IMR-90 (cell line): ENCODE measurements at regions not wholly inside any gene's neighbourhood (a gene's known extent, or its start where the extent isn't known, plus 50 kb on each side); places are given as distances from the start of the nearest gene placed in this dataset.

Experiments used
- ATAC-seq: fragments of 200-7000 bp; cut with Tn5 transposase; 2 replicates; pipeline ENCODE4 v1.9.1; 2020; ENCODE audit warnings: low read depth, mild to moderate bottlenecking, moderate library complexity
- BruUV-seq: library from RNA; stranded (reverse); fragments of 400-500 nt; replicated peaks from 2 replicates; lab custom pipeline; 2021; lab: Mats Ljungman, UMichigan
- CTCF ChIA-PET: fragments of 300-600 bp; formaldehyde crosslinking; extraction: SDS; loops from one replicate; lab custom pipeline; 2021; ENCODE audit warnings: antibody characterized with exemption; lab: Yijun Ruan, JAX
- POLR2A ChIA-PET: fragments of 300-600 bp; sonication (Branson Sonifier 250); formaldehyde crosslinking; loops from one replicate; lab custom pipeline; 2022; ENCODE audit warnings: antibody characterized with exemption; ENCODE audit not compliant: unreplicated experiment; lab: Charles Lee
- DNase-seq: peaks from one replicate; pipeline ENCODE4 v3.0.0; 2013
- H2AFZ ChIP-seq: replicated peaks from 2 replicates; pipeline ENCODE3; 2013; ENCODE audit warnings: low read length, mild to moderate bottlenecking; ENCODE audit not compliant: poor library complexity
- H2AK5ac ChIP-seq: 2 replicates; pipeline ENCODE4 v1.6.1; 2013; ENCODE audit warnings: low read depth, low read length, inconsistent platforms
- H2AK9ac ChIP-seq: replicated peaks from 2 replicates; pipeline ENCODE3; 2013; ENCODE audit warnings: mild to moderate bottlenecking, low read depth, low read length, moderate library complexity; ENCODE audit not compliant: poor library complexity
- H2BK120ac ChIP-seq: 2 replicates; pipeline ENCODE4 v1.6.1; 2013; ENCODE audit warnings: low read depth, low read length, inconsistent platforms
- H2BK15ac ChIP-seq: 3 replicates; pipeline ENCODE4 v1.6.1; 2013; ENCODE audit warnings: low read depth, low read length, inconsistent platforms
- H2BK20ac ChIP-seq: 2 replicates; pipeline ENCODE4 v1.6.1; 2013; ENCODE audit warnings: low read depth, mild to moderate bottlenecking, inconsistent platforms, low read length, moderate library complexity
- H2BK5ac ChIP-seq: 2 replicates; pipeline ENCODE4 v1.6.1; 2013; ENCODE audit warnings: mild to moderate bottlenecking, low read depth, low read length, inconsistent platforms; ENCODE audit not compliant: poor library complexity, severe bottlenecking
- H3K14ac ChIP-seq: replicated peaks from 2 replicates; pipeline ENCODE4 v1.6.1; 2013; ENCODE audit warnings: low read depth, low read length, inconsistent platforms
- H3K18ac ChIP-seq: 2 replicates; pipeline ENCODE4 v1.6.1; 2013; ENCODE audit warnings: low read depth, low read length, control low read depth
- H3K23ac ChIP-seq: 2 replicates; pipeline ENCODE4 v1.6.1; 2013; ENCODE audit warnings: low read depth, low read length, inconsistent platforms
- H3K27ac ChIP-seq: 2 replicates; pipeline ENCODE4 v1.5.1; 2013; ENCODE audit warnings: mild to moderate bottlenecking, control low read depth, low read length; ENCODE audit not compliant: insufficient read depth
- H3K27me3 ChIP-seq: 2 replicates; pipeline ENCODE4 v1.6.1; 2013; ENCODE audit warnings: low read length; ENCODE audit not compliant: control insufficient read depth, insufficient read depth
- H3K36me3 ChIP-seq: 2 replicates; pipeline ENCODE4 v1.6.1; 2013; ENCODE audit warnings: low read length, mixed read lengths; ENCODE audit not compliant: control insufficient read depth, insufficient read depth
- H3K4ac ChIP-seq: 2 replicates; pipeline ENCODE4 v1.6.1; 2013; ENCODE audit warnings: low read depth, low read length, inconsistent platforms
- H3K4me1 ChIP-seq: 2 replicates; pipeline ENCODE4 v1.6.1; 2013; ENCODE audit warnings: low read length, mixed read lengths; ENCODE audit not compliant: control insufficient read depth, insufficient read depth
- H3K4me2 ChIP-seq: 2 replicates; pipeline ENCODE4 v1.6.1; 2013; ENCODE audit warnings: low read depth, mild to moderate bottlenecking, control low read depth, low read length, moderate library complexity
- H3K4me3 ChIP-seq: 2 replicates; pipeline ENCODE4 v1.5.1; 2013; ENCODE audit warnings: low read depth, mild to moderate bottlenecking, control low read depth, low read length, moderate library complexity; ENCODE audit not compliant: insufficient read depth
- H3K56ac ChIP-seq: 2 replicates; pipeline ENCODE4 v1.6.1; 2013; ENCODE audit warnings: low read length, inconsistent platforms; ENCODE audit not compliant: insufficient read depth; ENCODE audit errors: extremely low read depth
- H3K79me1 ChIP-seq, 2 experiments: 2 replicates each; pipeline ENCODE4 v1.6.1; 2013; ENCODE audit warnings: low read length in 2 of 2, inconsistent platforms in 1 of 2, low read depth in 1 of 2
- H3K9ac ChIP-seq: 2 replicates; pipeline ENCODE4 v1.6.1; 2013; ENCODE audit warnings: low read depth, low read length, control low read depth
- H3K9me1 ChIP-seq: 2 replicates; pipeline ENCODE4 v1.6.1; 2013; ENCODE audit warnings: low read length, inconsistent platforms; ENCODE audit not compliant: insufficient read depth
- H3K9me3 ChIP-seq: 2 replicates; pipeline ENCODE4 v1.6.1; 2013; ENCODE audit warnings: low read length; ENCODE audit not compliant: control insufficient read depth, insufficient read depth
- H4K20me1 ChIP-seq: 2 replicates; pipeline ENCODE4 v1.6.1; 2013; ENCODE audit warnings: low read length, inconsistent platforms; ENCODE audit not compliant: insufficient read depth
- H4K5ac ChIP-seq: 2 replicates; pipeline ENCODE4 v1.6.1; 2013; ENCODE audit warnings: mild to moderate bottlenecking, low read depth, low read length, control low read depth
- H4K8ac ChIP-seq, 2 experiments: 2 replicates each; pipeline ENCODE4 v1.6.1; 2013; ENCODE audit warnings: low read depth in 2 of 2, low read length in 2 of 2, control low read depth in 1 of 2, inconsistent platforms in 1 of 2
- H4K91ac ChIP-seq: 2 replicates; pipeline ENCODE4 v1.6.1; 2013; ENCODE audit warnings: low read depth, low read length, inconsistent platforms; ENCODE audit not compliant: insufficient read depth
- BHLHE40 ChIP-seq: fragments of 150-350 bp; IDR thresholded peaks from 2 replicates; pipeline ENCODE4 v1.6.1; 2016; ENCODE audit warnings: mild to moderate bottlenecking, low read depth, low read length
- CEBPB ChIP-seq: IDR thresholded peaks from 2 replicates; pipeline ENCODE4 v1.6.1; 2012; ENCODE audit warnings: low read depth, low read length, improper control_type of control experiment
- CHD1 ChIP-seq: IDR thresholded peaks from 2 replicates; pipeline ENCODE4 v1.6.1; 2012; ENCODE audit warnings: low read depth, low read length, improper control_type of control experiment
- FOS ChIP-seq: fragments of 150-350 bp; IDR thresholded peaks from 2 replicates; pipeline ENCODE4 v1.6.1; 2016; ENCODE audit warnings: low read depth, low read length
- MAFK ChIP-seq: IDR thresholded peaks from 2 replicates; pipeline ENCODE4 v1.6.1; 2012; ENCODE audit warnings: low read depth, low read length, improper control_type of control experiment
- MAZ ChIP-seq: IDR thresholded peaks from 2 replicates; pipeline ENCODE4 v1.6.1; 2012; ENCODE audit warnings: low read depth, mild to moderate bottlenecking, low read length, improper control_type of control experiment, moderate library complexity, borderline replicate concordance
- MXI1 ChIP-seq: IDR thresholded peaks from 2 replicates; pipeline ENCODE4 v1.6.1; 2012; ENCODE audit warnings: low read depth, mild to moderate bottlenecking, low read length, moderate library complexity, borderline replicate concordance
- NFE2L2 ChIP-seq: fragments of 150-350 bp; IDR thresholded peaks from 2 replicates; pipeline ENCODE4 v1.6.1; 2016; ENCODE audit warnings: low read depth, mild to moderate bottlenecking, low read length
- POLR2A ChIP-seq: IDR thresholded peaks from 2 replicates; pipeline ENCODE4 v1.6.1; 2012; ENCODE audit warnings: mild to moderate bottlenecking, low read depth, low read length
- RAD21 ChIP-seq: IDR thresholded peaks from 2 replicates; pipeline ENCODE4 v1.6.1; 2012; ENCODE audit warnings: low read length, improper control_type of control experiment
- RCOR1 ChIP-seq: IDR thresholded peaks from 2 replicates; pipeline ENCODE4 v1.6.1; 2012; ENCODE audit warnings: mild to moderate bottlenecking, low read length, improper control_type of control experiment; ENCODE audit not compliant: insufficient replicate concordance
- RFX5 ChIP-seq: IDR thresholded peaks from 2 replicates; pipeline ENCODE4 v1.8.0; 2012; ENCODE audit warnings: low read depth, mild to moderate bottlenecking, low read length, moderate library complexity
- SMC3 ChIP-seq: fragments of 150-350 bp; IDR thresholded peaks from 2 replicates; pipeline ENCODE4 v1.6.1; 2016; ENCODE audit warnings: low read depth, mild to moderate bottlenecking, antibody characterized with exemption, low read length, moderate library complexity
- WGBS, 2 experiments: methylation state at CpG; one replicate each; pipeline versions ENCODE4 v1.1.5 to v1.1.7; 2013; ENCODE audit warnings: missing lambda C conversion rate in 2 of 2; ENCODE audit not compliant: insufficient read length in 1 of 2; ENCODE audit errors: extremely low coverage in 2 of 2; 5-methylcytosine and 5-hydroxymethylcytosine counted together
- dilution Hi-C: fragments of 300-500 bp; cut with HindIII; formaldehyde crosslinking; loops from one replicate; pipeline ENCODE4 v1.14.3; 2018; ENCODE audit warnings: low sequenced_read_pairs; ENCODE audit not compliant: unreplicated experiment
- in situ Hi-C: fragments of 300-500 bp; cut with MboI; formaldehyde crosslinking; loops from 3 replicates; pipeline ENCODE4 v1.14.3; 2019; ENCODE audit warnings: low sequenced_read_pairs, inconsistent platforms, mixed read lengths
- intact Hi-C: fragments of 100-400 bp; cut with micrococcal nuclease; formaldehyde crosslinking; loops from 2 replicates; pipeline ENCODE4 v1.10.0; 2022
- TF ChIP-seq, protein P1 (sequence below): conservative IDR thresholded peaks from 2 replicates; pipeline ENCODE4 v1.5.1; 2012; ENCODE audit warnings: mild to moderate bottlenecking, low read depth, low read length, improper control_type of control experiment
- TF ChIP-seq, protein P2 (sequence below): fragments of 150-350 bp; IDR thresholded peaks from 2 replicates; pipeline ENCODE4 v1.6.1; 2016; ENCODE audit warnings: low read depth, mild to moderate bottlenecking, low read length, moderate library complexity, borderline replicate concordance
- TF ChIP-seq, protein P3 (sequence below): fragments of 150-350 bp; IDR thresholded peaks from 2 replicates; pipeline ENCODE4 v1.6.1; 2017; ENCODE audit warnings: mild to moderate bottlenecking, antibody characterized with exemption, low read length, low read depth

DNA sequence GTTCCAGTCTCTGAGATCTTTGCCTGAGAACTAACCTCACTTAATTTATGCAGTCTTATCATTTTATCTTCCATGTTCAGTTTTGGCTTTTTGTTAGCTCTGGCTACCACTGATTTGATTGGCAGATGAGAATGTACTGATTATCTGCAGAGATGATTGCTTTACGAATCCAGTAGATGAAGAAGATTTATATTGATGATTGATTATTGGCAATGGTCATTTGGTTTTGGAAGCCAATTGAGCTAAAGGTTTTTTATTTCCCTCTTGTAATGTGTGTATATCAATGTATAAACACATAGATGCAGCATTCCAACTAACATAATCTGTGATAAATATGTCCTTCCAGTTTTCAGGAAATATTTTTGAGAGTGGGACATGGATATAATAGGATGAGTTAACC lies 763.6 kb downstream of the CDH11 start:
- Histone ChIP-seq H4K8ac (no peak overlapping the region), H3K4me3 (no peak overlapping the region), H2BK5ac (no peak overlapping the region), H3K56ac (no peak overlapping the region), H2AFZ (no peak overlapping the region), H3K14ac (no peak overlapping the region), H3K9ac (no peak overlapping the region), H2AK5ac (no peak overlapping the region), H4K20me1 (no peaks in the 10 kb centered on the region), H4K91ac (no peak overlapping the region), H3K9me3 (no peaks in the 10 kb centered on the region), H3K23ac (no peak overlapping the region), H4K5ac (no peak overlapping the region), H3K79me1 (no peaks in the 10 kb centered on the region), H3K4me2 (no peak overlapping the region), H3K27ac (no peak overlapping the region), H3K18ac (no peak overlapping the region), H2AK9ac (no peak overlapping the region), H2BK120ac (no peak overlapping the region), H2BK15ac (no peak overlapping the region), H2BK20ac (no peak overlapping the region), H3K9me1 (no peaks in the 10 kb centered on the region), H3K4me1 (no peaks in the 10 kb centered on the region), H3K4ac (no peak overlapping the region), H3K36me3 (no peaks in the 10 kb centered on the region), H3K27me3 (no peaks in the 10 kb centered on the region)
- no CpG with 5 or more reads among the region's 1 CpG for WGBS, 2 experiments
- BruUV-seq, result no TSS peak
- ChIA-PET CTCF (no interaction called here), POLR2A (interaction anchor here (0.6 kb wide), 1 partner anchor 112 kb away, joined by 3 read pairs; no protein-coding TSS in a partner anchor)
- dilution Hi-C loops (no loop called here), in situ Hi-C loops (no loop called here), intact Hi-C loops (loop anchor here (5.0 kb wide), 1 partner anchor 84 kb away; no protein-coding TSS in a partner anchor)
- ATAC-seq (no peak), DNase-seq (no peak)
- TF ChIP-seq NFE2L2, result no peak
- TF ChIP-seq, protein P1, sequence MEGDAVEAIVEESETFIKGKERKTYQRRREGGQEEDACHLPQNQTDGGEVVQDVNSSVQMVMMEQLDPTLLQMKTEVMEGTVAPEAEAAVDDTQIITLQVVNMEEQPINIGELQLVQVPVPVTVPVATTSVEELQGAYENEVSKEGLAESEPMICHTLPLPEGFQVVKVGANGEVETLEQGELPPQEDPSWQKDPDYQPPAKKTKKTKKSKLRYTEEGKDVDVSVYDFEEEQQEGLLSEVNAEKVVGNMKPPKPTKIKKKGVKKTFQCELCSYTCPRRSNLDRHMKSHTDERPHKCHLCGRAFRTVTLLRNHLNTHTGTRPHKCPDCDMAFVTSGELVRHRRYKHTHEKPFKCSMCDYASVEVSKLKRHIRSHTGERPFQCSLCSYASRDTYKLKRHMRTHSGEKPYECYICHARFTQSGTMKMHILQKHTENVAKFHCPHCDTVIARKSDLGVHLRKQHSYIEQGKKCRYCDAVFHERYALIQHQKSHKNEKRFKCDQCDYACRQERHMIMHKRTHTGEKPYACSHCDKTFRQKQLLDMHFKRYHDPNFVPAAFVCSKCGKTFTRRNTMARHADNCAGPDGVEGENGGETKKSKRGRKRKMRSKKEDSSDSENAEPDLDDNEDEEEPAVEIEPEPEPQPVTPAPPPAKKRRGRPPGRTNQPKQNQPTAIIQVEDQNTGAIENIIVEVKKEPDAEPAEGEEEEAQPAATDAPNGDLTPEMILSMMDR, result no peak
- no peak for TF ChIP-seq MXI1
- TF ChIP-seq, protein P2, sequence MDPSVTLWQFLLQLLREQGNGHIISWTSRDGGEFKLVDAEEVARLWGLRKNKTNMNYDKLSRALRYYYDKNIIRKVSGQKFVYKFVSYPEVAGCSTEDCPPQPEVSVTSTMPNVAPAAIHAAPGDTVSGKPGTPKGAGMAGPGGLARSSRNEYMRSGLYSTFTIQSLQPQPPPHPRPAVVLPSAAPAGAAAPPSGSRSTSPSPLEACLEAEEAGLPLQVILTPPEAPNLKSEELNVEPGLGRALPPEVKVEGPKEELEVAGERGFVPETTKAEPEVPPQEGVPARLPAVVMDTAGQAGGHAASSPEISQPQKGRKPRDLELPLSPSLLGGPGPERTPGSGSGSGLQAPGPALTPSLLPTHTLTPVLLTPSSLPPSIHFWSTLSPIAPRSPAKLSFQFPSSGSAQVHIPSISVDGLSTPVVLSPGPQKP, result no peak
- no peak for TF ChIP-seq MAZ
- TF ChIP-seq, protein P3, sequence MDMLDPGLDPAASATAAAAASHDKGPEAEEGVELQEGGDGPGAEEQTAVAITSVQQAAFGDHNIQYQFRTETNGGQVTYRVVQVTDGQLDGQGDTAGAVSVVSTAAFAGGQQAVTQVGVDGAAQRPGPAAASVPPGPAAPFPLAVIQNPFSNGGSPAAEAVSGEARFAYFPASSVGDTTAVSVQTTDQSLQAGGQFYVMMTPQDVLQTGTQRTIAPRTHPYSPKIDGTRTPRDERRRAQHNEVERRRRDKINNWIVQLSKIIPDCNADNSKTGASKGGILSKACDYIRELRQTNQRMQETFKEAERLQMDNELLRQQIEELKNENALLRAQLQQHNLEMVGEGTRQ, result no peak
- TF ChIP-seq MAFK, result no peak
- TF ChIP-seq SMC3, result no peak
- no peak for TF ChIP-seq POLR2A
- TF ChIP-seq RAD21, result no peak
- TF ChIP-seq CEBPB, result no peak
- no peak for TF ChIP-seq CHD1
- no peak for TF ChIP-seq RCOR1
- TF ChIP-seq FOS, result no peak
- TF ChIP-seq RFX5, result no peak
- no peak for TF ChIP-seq BHLHE40
